Activated T-cell treated with anti-CD3 and anti-CD28 coated beads, Interleukin-2, amount 50 U/mL, for 72 hours (primary cell): ENCODE measurements at regions not wholly inside any gene's neighbourhood (a gene's known extent, or its start where the extent isn't known, plus 50 kb on each side); places are given as distances from the start of the nearest gene placed in this dataset.

ENCODE experiments used
- ATAC-seq, 2 donors: fragments of 150-1000 bp; cut with Tn5 transposase; replicated peaks in 1 of 2; 2 replicates each; pipeline ENCODE4 v1.10.0; 2021; ENCODE audit warnings: moderate library complexity in 2 of 2, mild to moderate bottlenecking in 1 of 2
- DNase-seq, 2 donors: peaks; one replicate each; pipeline ENCODE4 v3.0.0; 2021 to 2022; ENCODE audit warnings: mixed read lengths in 1 of 2
- H3K27ac Mint-ChIP-seq: one replicate; pipeline ENCODE4 v1.8.0; 2022; ENCODE audit warnings: mild to moderate bottlenecking, moderate library complexity, mixed read lengths
- H3K27me3 Mint-ChIP-seq: one replicate; pipeline ENCODE4 v1.8.0; 2022; ENCODE audit warnings: low read depth, mixed read lengths
- H3K36me3 Mint-ChIP-seq, 2 donors: one replicate each; pipeline ENCODE4 v1.8.0; 2022; ENCODE audit warnings: mixed read lengths in 2 of 2, mild to moderate bottlenecking in 1 of 2; ENCODE audit not compliant: insufficient read depth in 2 of 2
- H3K4me1 Mint-ChIP-seq: one replicate; pipeline ENCODE4 v1.8.0; 2022; ENCODE audit warnings: low read depth, mixed read lengths
- H3K4me3 Mint-ChIP-seq, 2 donors: one replicate each; pipeline ENCODE4 v1.8.0; 2022; ENCODE audit warnings: mild to moderate bottlenecking in 2 of 2, mixed read lengths in 2 of 2, moderate library complexity in 2 of 2
- H3K9me3 Mint-ChIP-seq, 2 donors: one replicate each; pipeline ENCODE4 v1.8.0; 2022; ENCODE audit warnings: mixed read lengths in 2 of 2

GRCh38 chr21:27201197-27201596 is 234.3 kb upstream of the ADAMTS5 start:
- Mint-ChIP-seq H3K27ac (no peak overlapping the region), H3K4me3 (no peak overlapping the region), H3K9me3 (peaks cover 5 to 6% of the 10 kb centered on the region in 2 donors), H3K27me3 (no peaks in the 10 kb centered on the region), H3K36me3 (no peaks in the 10 kb centered on the region), H3K4me1 (no peaks in the 10 kb centered on the region)
- ATAC-seq (no peak), DNase-seq (no peak)

GRCh38 chr21:27196651-27197050 is 229.8 kb upstream of the ADAMTS5 start:
- H3K27ac Mint-ChIP-seq = no peak overlapping the region
- no peak for ATAC-seq
- H3K4me3 Mint-ChIP-seq = no peak overlapping the region
- peaks cover 1 to 8% of the 10 kb centered on the region in 2 donors for H3K9me3 Mint-ChIP-seq
- no peaks in the 10 kb centered on the region for H3K36me3 Mint-ChIP-seq
- no peaks in the 10 kb centered on the region for H3K27me3 Mint-ChIP-seq
- no peaks in the 10 kb centered on the region for H3K4me1 Mint-ChIP-seq
- no peak for DNase-seq

- ATAC-seq (no peak), DNase-seq (no peak)
- Mint-ChIP-seq H3K27ac (no peak overlapping the region), H3K36me3 (no peaks in the 10 kb centered on the region), H3K4me3 (no peak overlapping the region), H3K9me3 (peaks cover 1 to 2% of the 10 kb centered on the region in 2 donors), H3K27me3 (no peaks in the 10 kb centered on the region), H3K4me1 (no peaks in the 10 kb centered on the region)
Observed at GRCh38 chr21:27192281-27192949, 225.5 kb upstream of the ADAMTS5 start.

GRCh38 chr21:27190601-27191000 is 223.7 kb upstream of the ADAMTS5 start:
- no peaks in the 10 kb centered on the region for H3K27me3 Mint-ChIP-seq

GRCh38 chr21:27189870-27190269 is 223.0 kb upstream of the ADAMTS5 start:
- no peak for DNase-seq
- Mint-ChIP-seq H3K4me1 (no peaks in the 10 kb centered on the region), H3K4me3 (no peak overlapping the region), H3K9me3 (peaks cover 0 to 2% of the 10 kb centered on the region in 2 donors), H3K27ac (no peak overlapping the region), H3K36me3 (no peaks in the 10 kb centered on the region), H3K27me3 (no peaks in the 10 kb centered on the region)
- no peak for ATAC-seq

More at GRCh38 chr21:27190601-27191000, 223.7 kb upstream of the ADAMTS5 start:
- Mint-ChIP-seq H3K27ac (no peak overlapping the region), H3K4me3 (no peak overlapping the region), H3K9me3 (peaks cover 0 to 2% of the 10 kb centered on the region in 2 donors), H3K36me3 (no peaks in the 10 kb centered on the region), H3K4me1 (no peaks in the 10 kb centered on the region)
- ATAC-seq (no peak), DNase-seq (no peak)

- Mint-ChIP-seq H3K4me1 (no peaks in the 10 kb centered on the region), H3K27ac (no peak overlapping the region), H3K9me3 (peaks cover 6 to 8% of the 10 kb centered on the region in 2 donors), H3K36me3 (no peaks in the 10 kb centered on the region), H3K4me3 (no peak overlapping the region), H3K27me3 (no peaks in the 10 kb centered on the region)
- DNase-seq (no peak), ATAC-seq (no peak)
Observed at GRCh38 chr21:27173053-27173452, 206.2 kb upstream of the ADAMTS5 start.

- Mint-ChIP-seq H3K4me3 (no peak overlapping the region), H3K9me3 (peaks cover 6 to 8% of the 10 kb centered on the region in 2 donors), H3K36me3 (no peaks in the 10 kb centered on the region), H3K27ac (no peak overlapping the region), H3K4me1 (no peaks in the 10 kb centered on the region), H3K27me3 (no peaks in the 10 kb centered on the region)
- ATAC-seq (no peak), DNase-seq (no peak)
Observed at GRCh38 chr21:27171707-27172106, 204.8 kb upstream of the ADAMTS5 start.

- H3K4me3 Mint-ChIP-seq = no peak overlapping the region
- H3K36me3 Mint-ChIP-seq = no peaks in the 10 kb centered on the region
- DNase-seq (no peak), ATAC-seq (no peak)
- H3K27me3 Mint-ChIP-seq = no peaks in the 10 kb centered on the region
- peaks cover 6 to 12% of the 10 kb centered on the region in 2 donors for H3K9me3 Mint-ChIP-seq
- H3K27ac Mint-ChIP-seq = no peak overlapping the region
- no peaks in the 10 kb centered on the region for H3K4me1 Mint-ChIP-seq
Observed at GRCh38 chr21:27168084-27168483, 201.2 kb upstream of the ADAMTS5 start.

GRCh38 chr21:27164208-27165177 is 197.6 kb upstream of the ADAMTS5 start:
- Mint-ChIP-seq H3K4me1 (no peaks in the 10 kb centered on the region), H3K27me3 (no peaks in the 10 kb centered on the region), H3K27ac (no peak overlapping the region), H3K4me3 (no peak overlapping the region), H3K36me3 (no peaks in the 10 kb centered on the region), H3K9me3 (peaks cover 0 to 6% of the 10 kb centered on the region in 2 donors)
- DNase-seq (no peak), ATAC-seq (no peak)

GRCh38 chr21:27158967-27159366 is 192.1 kb upstream of the ADAMTS5 start:
- Mint-ChIP-seq H3K4me3 (no peak overlapping the region), H3K27ac (no peak overlapping the region), H3K4me1 (no peaks in the 10 kb centered on the region), H3K27me3 (no peaks in the 10 kb centered on the region), H3K9me3 (peaks cover 0 to 3% of the 10 kb centered on the region in 2 donors), H3K36me3 (no peaks in the 10 kb centered on the region)
- DNase-seq (no peak), ATAC-seq (no peak)

GRCh38 chr21:27157097-27157496 is 190.2 kb upstream of the ADAMTS5 start:
- Mint-ChIP-seq H3K27ac (no peak overlapping the region), H3K4me1 (no peaks in the 10 kb centered on the region), H3K27me3 (no peaks in the 10 kb centered on the region), H3K9me3 (peaks cover 1 to 4% of the 10 kb centered on the region in 2 donors), H3K36me3 (no peaks in the 10 kb centered on the region), H3K4me3 (no peak overlapping the region)
- DNase-seq = no peak
- ATAC-seq = no peak

- Mint-ChIP-seq H3K27ac (no peak overlapping the region), H3K4me1 (no peaks in the 10 kb centered on the region), H3K4me3 (no peak overlapping the region), H3K9me3 (peaks cover 1 to 4% of the 10 kb centered on the region in 2 donors), H3K27me3 (no peaks in the 10 kb centered on the region), H3K36me3 (no peaks in the 10 kb centered on the region)
- DNase-seq (no peak), ATAC-seq (no peak)
Observed at GRCh38 chr21:27156666-27157065, 189.8 kb upstream of the ADAMTS5 start.

GRCh38 chr21:27155130-27155500 is 188.2 kb upstream of the ADAMTS5 start:
- H3K27me3 Mint-ChIP-seq = no peaks in the 10 kb centered on the region
- no peak overlapping the region for H3K27ac Mint-ChIP-seq
- ATAC-seq (no peak), DNase-seq (no peak)
- H3K4me1 Mint-ChIP-seq = no peaks in the 10 kb centered on the region
- no peak overlapping the region for H3K4me3 Mint-ChIP-seq
- H3K36me3 Mint-ChIP-seq = no peaks in the 10 kb centered on the region
- peaks cover 6 to 12% of the 10 kb centered on the region in 2 donors for H3K9me3 Mint-ChIP-seq
